KBM-7 (cell line): ENCODE measurements at regions not wholly inside any gene's neighbourhood (a gene's known extent, or its start where the extent isn't known, plus 50 kb on each side); places are given as distances from the start of the nearest gene placed in this dataset.

Experiments
- DNase-seq: peaks from one replicate; pipeline ENCODE4 v3.0.0-alpha.2; 2015
- in situ Hi-C: fragments of 300-500 bp; cut with MboI; formaldehyde crosslinking; loops from 2 replicates; pipeline ENCODE4 v1.14.3; 2020; ENCODE audit warnings: low sequenced_read_pairs, low pct_unique_long_range_greater_than_20kb, mixed read lengths

DNA sequence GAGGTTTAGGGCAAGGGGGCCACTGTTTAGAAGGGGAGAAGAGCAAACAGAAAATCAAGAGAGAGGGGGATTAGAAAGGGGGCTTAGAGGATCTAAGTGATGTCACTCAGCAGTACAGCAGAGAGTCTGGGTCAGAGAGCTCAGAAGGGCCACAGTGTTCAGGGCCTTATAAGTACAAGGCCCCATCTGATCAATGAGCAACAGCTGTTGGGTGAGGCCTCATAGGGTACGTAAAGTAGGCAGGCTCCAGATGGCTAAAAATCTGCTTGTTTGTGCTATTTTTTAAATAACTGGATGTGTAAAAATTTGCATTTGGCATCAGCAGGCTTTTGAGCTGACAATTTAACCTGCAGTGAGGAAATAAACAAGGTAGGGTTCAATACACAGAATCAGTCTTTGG lies 149.8 kb downstream of the SH3BGRL2 start:
- in situ Hi-C loops, result no loop called here
- no peak for DNase-seq

- no peak for DNase-seq
- in situ Hi-C loops, result no loop called here
Measured at GRCh38 chr6:79778816-79779215, 147.7 kb downstream of the SH3BGRL2 start.

DNA sequence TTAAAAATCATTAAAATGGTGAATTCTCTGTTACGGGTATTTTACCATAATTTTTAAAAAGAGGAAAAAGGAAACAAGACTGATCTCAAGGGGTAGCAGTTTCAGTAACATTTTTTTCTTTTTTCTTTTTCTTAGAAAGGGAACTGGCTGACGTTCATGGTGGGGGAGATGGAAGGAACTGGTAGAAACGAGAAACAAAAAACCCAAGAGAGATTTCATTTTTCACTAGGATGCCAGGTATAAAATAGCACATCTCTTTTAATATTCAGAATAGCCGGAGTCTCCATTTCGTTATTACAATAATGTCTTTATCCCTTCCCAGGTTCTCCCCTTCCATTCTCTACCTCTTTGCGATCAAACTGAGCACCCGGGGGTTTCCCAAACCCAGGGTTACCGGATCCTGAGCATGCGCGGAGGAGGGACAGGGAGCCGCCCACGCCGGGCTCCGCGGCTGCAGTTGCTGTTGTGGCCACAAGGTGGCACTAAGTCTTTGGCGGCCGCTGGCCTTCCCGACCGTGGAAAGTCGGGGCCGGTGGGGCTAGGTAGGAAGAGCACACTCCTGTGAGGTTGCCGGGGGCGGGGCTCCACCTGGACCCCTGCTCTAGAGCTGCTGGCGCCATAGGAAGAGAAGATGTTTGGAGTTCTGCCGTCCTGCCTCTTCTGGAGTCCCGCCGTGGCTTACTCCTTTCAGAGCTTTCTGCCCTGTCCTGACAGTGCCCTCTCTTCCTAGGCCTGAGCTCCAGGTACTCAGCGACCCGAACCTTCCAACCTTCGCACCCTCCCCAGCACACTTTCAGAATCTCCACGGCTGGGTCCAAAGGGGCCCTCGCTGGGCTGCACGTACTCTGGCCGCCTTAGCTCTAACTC lies 146.8 kb downstream of the SH3BGRL2 start:
- peak; percentile 77 for DNase-seq
- in situ Hi-C loops, result no loop called here

- in situ Hi-C loops, result no loop called here
- no peak for DNase-seq
Measured at GRCh38 chr6:79776076-79776475, 144.9 kb downstream of the SH3BGRL2 start.

DNA sequence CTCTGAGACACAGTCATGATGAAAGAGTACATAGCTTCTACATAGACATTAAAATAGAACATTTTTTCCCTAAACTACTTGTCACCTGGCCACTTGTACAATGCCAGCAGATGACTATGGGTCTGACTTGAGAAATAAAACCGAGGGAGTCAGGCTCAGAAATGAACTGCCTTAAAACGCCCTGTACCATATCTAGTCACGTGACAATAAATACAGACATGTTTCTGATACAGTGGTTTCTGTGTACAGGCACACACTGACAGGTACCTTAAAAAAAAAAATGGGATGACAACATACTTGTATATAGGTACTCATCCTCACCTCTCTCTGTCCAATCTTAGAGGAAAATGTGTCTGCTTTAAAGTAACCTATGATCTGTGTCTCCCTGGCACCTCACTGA lies 144.1 kb downstream of the SH3BGRL2 start:
- no peak for DNase-seq
- in situ Hi-C loops, result no loop called here

DNA sequence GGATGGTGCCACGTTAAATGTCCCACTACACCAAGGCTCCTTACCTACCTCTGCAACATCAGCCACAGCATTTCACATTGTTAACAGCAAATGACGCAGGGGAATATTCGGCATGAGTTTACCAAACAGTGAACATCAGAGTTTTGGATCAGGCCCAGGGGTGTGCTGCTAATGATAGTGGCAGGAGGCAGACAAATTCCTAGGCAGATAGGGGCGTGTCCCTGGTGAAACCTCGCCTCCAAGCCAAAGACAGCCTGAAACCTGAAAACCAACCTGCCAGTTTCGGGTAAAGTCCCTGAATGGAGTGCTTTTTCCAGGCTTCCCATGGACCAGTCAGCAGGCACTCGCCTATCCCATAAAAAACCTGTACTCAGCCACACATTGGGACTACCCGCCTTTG lies 133.6 kb downstream of the SH3BGRL2 start:
- in situ Hi-C loops, result no loop called here
- DNase-seq, result no peak

- DNase-seq, result no peak
- in situ Hi-C loops, result no loop called here
Measured at GRCh38 chr6:79763301-79763700, 132.2 kb downstream of the SH3BGRL2 start.

DNA sequence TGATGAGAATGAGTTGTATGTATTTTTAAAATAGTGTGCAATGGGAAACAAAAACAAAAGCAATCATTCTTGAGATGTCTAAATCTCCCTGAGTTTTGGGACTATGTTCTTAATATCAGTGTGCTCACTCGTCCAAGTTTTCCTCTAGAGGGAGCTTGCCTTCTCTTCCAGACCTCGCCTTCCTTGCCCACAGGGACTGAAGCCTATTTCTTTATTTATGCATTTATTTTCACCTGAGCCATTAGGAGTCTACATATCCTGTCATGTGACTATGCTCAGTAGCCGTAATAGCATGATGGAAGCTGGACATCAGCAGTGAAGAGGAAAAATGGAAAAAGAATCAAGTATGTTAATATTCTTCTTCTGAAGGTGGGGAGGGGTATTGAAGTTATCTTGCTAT lies 131.2 kb downstream of the SH3BGRL2 start:
- in situ Hi-C loops, result no loop called here
- DNase-seq, result no peak

- in situ Hi-C loops, result no loop called here
Measured at GRCh38 chr6:79756496-79756895, 125.4 kb downstream of the SH3BGRL2 start.

GRCh38 chr6:79755967-79756366 lies 124.8 kb downstream of the SH3BGRL2 start:
- in situ Hi-C loops, result no loop called here
- no peak for DNase-seq

More at GRCh38 chr6:79756496-79756895, 125.4 kb downstream of the SH3BGRL2 start:
- no peak for DNase-seq
